ENCODE measurements at regions not wholly inside any gene's neighbourhood (a gene's known extent, or its start where the extent isn't known, plus 50 kb on each side); places are given as distances from the start of the nearest gene placed in this dataset.

GRCh38 chr18:22021701-22022100, 147.7 kb upstream of the GATA6 start:
- TF ChIP-seq CTCF (IDR thresholded peaks at IDR 0.05) = no peak
- no peak for TF ChIP-seq POLR2A (IDR thresholded peaks at IDR 0.05)

Measured in thyroid gland (tissue), 4 donors.